GM12892 (cell line): ENCODE measurements at regions not wholly inside any gene's neighbourhood (a gene's known extent, or its start where the extent isn't known, plus 50 kb on each side); places are given as distances from the start of the nearest gene placed in this dataset.

ENCODE experiments used
- DNase-seq: peaks from one replicate; pipeline ENCODE4 v3.0.0; 2011; ENCODE audit not compliant: insufficient read length
- FAIRE-seq: peaks from 2 replicates; lab custom pipeline; 2011; peaks lifted over from hg19 to GRCh38; lab: Jason Lieb, UNC
- POLR2A ChIP-seq: IDR thresholded peaks from 2 replicates; pipeline ENCODE4 v1.6.1; 2011; ENCODE audit warnings: low read depth, low read length, control low read depth
- POLR2AphosphoS5 ChIP-seq: IDR thresholded peaks from 2 replicates; pipeline ENCODE4 v1.6.1; 2011; ENCODE audit warnings: low read depth, low read length, control low read depth
- TAF1 ChIP-seq: IDR thresholded peaks from 2 replicates; pipeline ENCODE4 v1.6.1; 2011; ENCODE audit warnings: low read depth, mild to moderate bottlenecking, control low read depth, low read length, borderline replicate concordance

DNA sequence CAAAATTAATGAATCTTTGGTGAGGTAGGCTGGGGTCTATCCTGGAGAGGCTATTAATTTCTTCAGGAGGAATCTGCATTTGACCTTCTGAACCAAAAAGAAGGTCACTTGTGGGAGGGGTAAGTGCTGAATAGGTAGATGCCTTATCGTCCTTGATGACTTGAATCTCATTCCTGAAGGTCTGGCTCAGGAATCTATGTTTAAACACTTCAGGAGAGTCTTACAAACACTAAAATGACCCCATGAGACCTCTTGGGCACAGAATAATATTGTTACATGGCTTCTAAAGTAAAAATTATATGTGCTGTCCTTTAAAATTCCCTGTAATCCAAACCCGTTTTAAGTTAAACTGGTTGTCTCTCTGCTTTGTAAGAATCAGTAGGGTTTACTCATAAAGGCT, 55.0 kb upstream of the FGGY start:
- FAIRE-seq (no peak), DNase-seq (no peak)
- TF ChIP-seq POLR2AphosphoS5 (no peak), POLR2A (no peak)

DNA sequence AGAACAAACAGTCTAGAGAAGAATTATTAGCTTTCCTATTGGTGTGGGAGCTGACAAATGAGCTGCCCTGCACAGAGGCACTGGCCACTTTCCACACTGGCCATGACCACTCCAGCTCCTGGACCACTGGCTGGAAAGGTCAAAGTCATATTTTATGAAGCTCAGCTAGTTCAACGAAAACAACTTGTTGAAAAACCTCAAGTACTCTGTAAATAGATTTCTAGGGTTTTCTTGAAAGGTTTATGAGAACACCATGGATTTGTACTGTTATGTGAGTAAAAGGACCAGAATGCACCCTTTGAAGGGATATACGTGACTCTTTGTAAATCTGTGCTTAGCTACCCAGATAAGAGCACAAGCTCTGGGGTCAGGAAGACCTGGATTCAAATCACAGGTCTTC, 54.5 kb upstream of the FGGY start:
- DNase-seq (no peak), FAIRE-seq (no peak)
- no peak for TF ChIP-seq POLR2A
- no peak for TF ChIP-seq TAF1
- no peak for TF ChIP-seq POLR2AphosphoS5

DNA sequence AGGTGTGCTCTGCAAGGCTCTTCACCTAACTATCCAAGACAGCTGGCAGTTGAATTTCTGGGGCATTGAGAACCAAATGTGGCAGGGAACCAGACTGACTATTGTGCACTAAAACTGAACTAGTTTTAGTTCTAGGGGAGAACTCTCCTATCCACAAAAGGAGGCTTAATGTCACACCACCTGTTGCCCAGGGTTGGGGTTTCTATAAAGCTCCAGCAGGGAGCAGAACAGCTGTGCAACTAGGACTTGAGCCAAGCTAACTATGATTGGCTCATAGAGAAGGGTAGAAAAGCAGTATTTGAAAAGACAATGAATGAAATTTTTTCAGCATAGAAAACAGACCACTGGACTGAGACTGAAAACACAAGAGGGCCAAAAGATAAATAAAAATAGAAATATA, 53.3 kb upstream of the FGGY start:
- FAIRE-seq (no peak), DNase-seq (no peak)
- no peak for TF ChIP-seq POLR2A
- no peak for TF ChIP-seq TAF1
- no peak for TF ChIP-seq POLR2AphosphoS5

DNA sequence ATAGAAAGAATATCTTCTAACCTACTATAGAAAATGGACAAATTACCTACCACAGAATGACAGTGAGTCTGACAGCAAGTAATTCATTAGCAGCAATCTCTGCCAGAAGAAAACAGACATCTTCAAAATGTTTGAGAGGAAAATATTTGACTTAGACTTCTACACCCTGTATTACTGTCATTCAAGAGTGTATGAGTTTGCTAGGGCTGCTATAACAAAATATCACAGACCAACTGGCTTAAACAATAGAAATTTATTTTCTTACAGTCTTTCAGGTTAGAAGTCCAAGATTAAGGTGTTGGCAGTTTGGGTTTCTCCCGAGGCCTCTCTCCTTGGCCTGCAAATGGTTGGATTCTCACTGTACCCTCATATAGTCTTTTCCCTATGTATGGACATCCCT, 52.9 kb upstream of the FGGY start:
- TF ChIP-seq POLR2A, result no peak
- no peak for TF ChIP-seq POLR2AphosphoS5
- TF ChIP-seq TAF1, result no peak
- DNase-seq, result no peak
- no peak for FAIRE-seq

DNA sequence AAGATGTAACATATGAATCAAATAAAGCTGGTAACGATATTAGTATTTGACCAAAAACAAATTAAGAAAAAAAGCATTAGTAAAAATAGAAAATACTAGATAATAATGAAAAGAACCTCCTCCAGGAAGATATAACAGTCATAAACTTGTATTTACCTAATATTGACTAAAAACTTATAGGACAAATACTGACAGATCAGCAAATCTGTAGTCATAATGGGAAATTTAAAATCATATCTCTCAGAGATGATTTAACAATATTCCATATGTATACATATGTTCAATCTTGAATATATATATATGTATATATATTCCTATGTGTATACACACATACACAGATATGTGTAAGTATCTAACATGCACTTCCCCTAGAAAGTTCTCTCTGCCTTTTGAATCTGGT, 52.0 kb upstream of the FGGY start:
- FAIRE-seq, result no peak
- TF ChIP-seq POLR2AphosphoS5 (no peak), POLR2A (no peak), TAF1 (no peak)
- no peak for DNase-seq
